IMR-90 (cell line): ENCODE measurements at regions not wholly inside any gene's neighbourhood (a gene's known extent, or its start where the extent isn't known, plus 50 kb on each side); places are given as distances from the start of the nearest gene placed in this dataset.

Source experiments
- ATAC-seq: fragments of 200-7000 bp; cut with Tn5 transposase; 2 replicates; pipeline ENCODE4 v1.9.1; 2020; ENCODE audit warnings: low read depth, mild to moderate bottlenecking, moderate library complexity
- BruUV-seq: library from RNA; stranded (reverse); fragments of 400-500 nt; replicated peaks from 2 replicates; lab custom pipeline; 2021; lab: Mats Ljungman, UMichigan
- CTCF ChIA-PET: fragments of 300-600 bp; formaldehyde crosslinking; extraction: SDS; loops from one replicate; lab custom pipeline; 2021; ENCODE audit warnings: antibody characterized with exemption; lab: Yijun Ruan, JAX
- POLR2A ChIA-PET: fragments of 300-600 bp; sonication (Branson Sonifier 250); formaldehyde crosslinking; loops from one replicate; lab custom pipeline; 2022; ENCODE audit warnings: antibody characterized with exemption; ENCODE audit not compliant: unreplicated experiment; lab: Charles Lee
- DNase-seq: peaks from one replicate; pipeline ENCODE4 v3.0.0; 2013
- H2AFZ ChIP-seq: replicated peaks from 2 replicates; pipeline ENCODE3; 2013; ENCODE audit warnings: low read length, mild to moderate bottlenecking; ENCODE audit not compliant: poor library complexity
- H2AK5ac ChIP-seq: 2 replicates; pipeline ENCODE4 v1.6.1; 2013; ENCODE audit warnings: low read depth, low read length, inconsistent platforms
- H2AK9ac ChIP-seq: replicated peaks from 2 replicates; pipeline ENCODE3; 2013; ENCODE audit warnings: mild to moderate bottlenecking, low read depth, low read length, moderate library complexity; ENCODE audit not compliant: poor library complexity
- H2BK120ac ChIP-seq: 2 replicates; pipeline ENCODE4 v1.6.1; 2013; ENCODE audit warnings: low read depth, low read length, inconsistent platforms
- H2BK15ac ChIP-seq: 3 replicates; pipeline ENCODE4 v1.6.1; 2013; ENCODE audit warnings: low read depth, low read length, inconsistent platforms
- H2BK20ac ChIP-seq: 2 replicates; pipeline ENCODE4 v1.6.1; 2013; ENCODE audit warnings: low read depth, mild to moderate bottlenecking, inconsistent platforms, low read length, moderate library complexity
- H2BK5ac ChIP-seq: 2 replicates; pipeline ENCODE4 v1.6.1; 2013; ENCODE audit warnings: mild to moderate bottlenecking, low read depth, low read length, inconsistent platforms; ENCODE audit not compliant: poor library complexity, severe bottlenecking
- H3K14ac ChIP-seq: replicated peaks from 2 replicates; pipeline ENCODE4 v1.6.1; 2013; ENCODE audit warnings: low read depth, low read length, inconsistent platforms
- H3K18ac ChIP-seq: 2 replicates; pipeline ENCODE4 v1.6.1; 2013; ENCODE audit warnings: low read depth, low read length, control low read depth
- H3K23ac ChIP-seq: 2 replicates; pipeline ENCODE4 v1.6.1; 2013; ENCODE audit warnings: low read depth, low read length, inconsistent platforms
- H3K27ac ChIP-seq: 2 replicates; pipeline ENCODE4 v1.5.1; 2013; ENCODE audit warnings: mild to moderate bottlenecking, control low read depth, low read length; ENCODE audit not compliant: insufficient read depth
- H3K27me3 ChIP-seq: 2 replicates; pipeline ENCODE4 v1.6.1; 2013; ENCODE audit warnings: low read length; ENCODE audit not compliant: control insufficient read depth, insufficient read depth
- H3K36me3 ChIP-seq: 2 replicates; pipeline ENCODE4 v1.6.1; 2013; ENCODE audit warnings: low read length, mixed read lengths; ENCODE audit not compliant: control insufficient read depth, insufficient read depth
- H3K4ac ChIP-seq: 2 replicates; pipeline ENCODE4 v1.6.1; 2013; ENCODE audit warnings: low read depth, low read length, inconsistent platforms
- H3K4me1 ChIP-seq: 2 replicates; pipeline ENCODE4 v1.6.1; 2013; ENCODE audit warnings: low read length, mixed read lengths; ENCODE audit not compliant: control insufficient read depth, insufficient read depth
- H3K4me2 ChIP-seq: 2 replicates; pipeline ENCODE4 v1.6.1; 2013; ENCODE audit warnings: low read depth, mild to moderate bottlenecking, control low read depth, low read length, moderate library complexity
- H3K4me3 ChIP-seq: 2 replicates; pipeline ENCODE4 v1.5.1; 2013; ENCODE audit warnings: low read depth, mild to moderate bottlenecking, control low read depth, low read length, moderate library complexity; ENCODE audit not compliant: insufficient read depth
- H3K56ac ChIP-seq: 2 replicates; pipeline ENCODE4 v1.6.1; 2013; ENCODE audit warnings: low read length, inconsistent platforms; ENCODE audit not compliant: insufficient read depth; ENCODE audit errors: extremely low read depth
- H3K79me1 ChIP-seq, 2 experiments: 2 replicates each; pipeline ENCODE4 v1.6.1; 2013; ENCODE audit warnings: low read length in 2 of 2, inconsistent platforms in 1 of 2, low read depth in 1 of 2
- H3K9ac ChIP-seq: 2 replicates; pipeline ENCODE4 v1.6.1; 2013; ENCODE audit warnings: low read depth, low read length, control low read depth
- H3K9me1 ChIP-seq: 2 replicates; pipeline ENCODE4 v1.6.1; 2013; ENCODE audit warnings: low read length, inconsistent platforms; ENCODE audit not compliant: insufficient read depth
- H3K9me3 ChIP-seq: 2 replicates; pipeline ENCODE4 v1.6.1; 2013; ENCODE audit warnings: low read length; ENCODE audit not compliant: control insufficient read depth, insufficient read depth
- H4K20me1 ChIP-seq: 2 replicates; pipeline ENCODE4 v1.6.1; 2013; ENCODE audit warnings: low read length, inconsistent platforms; ENCODE audit not compliant: insufficient read depth
- H4K5ac ChIP-seq: 2 replicates; pipeline ENCODE4 v1.6.1; 2013; ENCODE audit warnings: mild to moderate bottlenecking, low read depth, low read length, control low read depth
- H4K8ac ChIP-seq, 2 experiments: 2 replicates each; pipeline ENCODE4 v1.6.1; 2013; ENCODE audit warnings: low read depth in 2 of 2, low read length in 2 of 2, control low read depth in 1 of 2, inconsistent platforms in 1 of 2
- H4K91ac ChIP-seq: 2 replicates; pipeline ENCODE4 v1.6.1; 2013; ENCODE audit warnings: low read depth, low read length, inconsistent platforms; ENCODE audit not compliant: insufficient read depth
- BHLHE40 ChIP-seq: fragments of 150-350 bp; IDR thresholded peaks from 2 replicates; pipeline ENCODE4 v1.6.1; 2016; ENCODE audit warnings: mild to moderate bottlenecking, low read depth, low read length
- CEBPB ChIP-seq: IDR thresholded peaks from 2 replicates; pipeline ENCODE4 v1.6.1; 2012; ENCODE audit warnings: low read depth, low read length, improper control_type of control experiment
- CHD1 ChIP-seq: IDR thresholded peaks from 2 replicates; pipeline ENCODE4 v1.6.1; 2012; ENCODE audit warnings: low read depth, low read length, improper control_type of control experiment
- FOS ChIP-seq: fragments of 150-350 bp; IDR thresholded peaks from 2 replicates; pipeline ENCODE4 v1.6.1; 2016; ENCODE audit warnings: low read depth, low read length
- MAFK ChIP-seq: IDR thresholded peaks from 2 replicates; pipeline ENCODE4 v1.6.1; 2012; ENCODE audit warnings: low read depth, low read length, improper control_type of control experiment
- MAZ ChIP-seq: IDR thresholded peaks from 2 replicates; pipeline ENCODE4 v1.6.1; 2012; ENCODE audit warnings: low read depth, mild to moderate bottlenecking, low read length, improper control_type of control experiment, moderate library complexity, borderline replicate concordance
- MXI1 ChIP-seq: IDR thresholded peaks from 2 replicates; pipeline ENCODE4 v1.6.1; 2012; ENCODE audit warnings: low read depth, mild to moderate bottlenecking, low read length, moderate library complexity, borderline replicate concordance
- NFE2L2 ChIP-seq: fragments of 150-350 bp; IDR thresholded peaks from 2 replicates; pipeline ENCODE4 v1.6.1; 2016; ENCODE audit warnings: low read depth, mild to moderate bottlenecking, low read length
- POLR2A ChIP-seq: IDR thresholded peaks from 2 replicates; pipeline ENCODE4 v1.6.1; 2012; ENCODE audit warnings: mild to moderate bottlenecking, low read depth, low read length
- RAD21 ChIP-seq: IDR thresholded peaks from 2 replicates; pipeline ENCODE4 v1.6.1; 2012; ENCODE audit warnings: low read length, improper control_type of control experiment
- RCOR1 ChIP-seq: IDR thresholded peaks from 2 replicates; pipeline ENCODE4 v1.6.1; 2012; ENCODE audit warnings: mild to moderate bottlenecking, low read length, improper control_type of control experiment; ENCODE audit not compliant: insufficient replicate concordance
- RFX5 ChIP-seq: IDR thresholded peaks from 2 replicates; pipeline ENCODE4 v1.8.0; 2012; ENCODE audit warnings: low read depth, mild to moderate bottlenecking, low read length, moderate library complexity
- SMC3 ChIP-seq: fragments of 150-350 bp; IDR thresholded peaks from 2 replicates; pipeline ENCODE4 v1.6.1; 2016; ENCODE audit warnings: low read depth, mild to moderate bottlenecking, antibody characterized with exemption, low read length, moderate library complexity
- WGBS, 2 experiments: methylation state at CpG; one replicate each; pipeline versions ENCODE4 v1.1.5 to v1.1.7; 2013; ENCODE audit warnings: missing lambda C conversion rate in 2 of 2; ENCODE audit not compliant: insufficient read length in 1 of 2; ENCODE audit errors: extremely low coverage in 2 of 2; 5-methylcytosine and 5-hydroxymethylcytosine counted together
- dilution Hi-C: fragments of 300-500 bp; cut with HindIII; formaldehyde crosslinking; loops from one replicate; pipeline ENCODE4 v1.14.3; 2018; ENCODE audit warnings: low sequenced_read_pairs; ENCODE audit not compliant: unreplicated experiment
- in situ Hi-C: fragments of 300-500 bp; cut with MboI; formaldehyde crosslinking; loops from 3 replicates; pipeline ENCODE4 v1.14.3; 2019; ENCODE audit warnings: low sequenced_read_pairs, inconsistent platforms, mixed read lengths
- intact Hi-C: fragments of 100-400 bp; cut with micrococcal nuclease; formaldehyde crosslinking; loops from 2 replicates; pipeline ENCODE4 v1.10.0; 2022
- TF ChIP-seq, protein P1 (sequence below): fragments of 150-350 bp; IDR thresholded peaks from 2 replicates; pipeline ENCODE4 v1.6.1; 2016; ENCODE audit warnings: low read depth, mild to moderate bottlenecking, low read length, moderate library complexity, borderline replicate concordance
- TF ChIP-seq, protein P2 (sequence below): fragments of 150-350 bp; IDR thresholded peaks from 2 replicates; pipeline ENCODE4 v1.6.1; 2017; ENCODE audit warnings: mild to moderate bottlenecking, antibody characterized with exemption, low read length, low read depth
- TF ChIP-seq, protein P3 (sequence below): conservative IDR thresholded peaks from 2 replicates; pipeline ENCODE4 v1.5.1; 2012; ENCODE audit warnings: mild to moderate bottlenecking, low read depth, low read length, improper control_type of control experiment

DNA sequence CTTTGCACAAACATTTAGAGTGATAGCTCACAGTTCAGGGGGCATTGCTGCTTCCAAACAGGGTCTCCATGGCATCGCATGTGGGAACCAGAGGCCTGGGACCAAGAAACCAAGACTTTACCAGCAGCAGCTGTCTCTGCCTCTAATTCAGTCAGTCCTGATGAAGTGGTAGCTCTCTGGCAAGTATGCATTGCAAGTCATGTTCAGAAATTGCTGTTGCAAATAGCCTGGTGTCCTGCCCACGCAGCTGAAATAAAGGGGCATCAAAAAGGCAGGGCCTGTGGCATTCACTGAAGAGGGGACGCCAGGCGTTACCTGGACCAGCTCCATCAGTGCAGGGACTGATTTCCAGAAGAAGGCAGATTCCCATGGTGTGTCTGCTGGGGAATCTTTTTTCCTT lies 121.3 kb downstream of the CD47 start:
- intact Hi-C loops: no loop called here
- H2BK5ac ChIP-seq: no peak overlapping the region
- H2AK9ac ChIP-seq: no peak overlapping the region
- H2BK15ac ChIP-seq: no peak overlapping the region
- ChIA-PET POLR2A (no interaction called here), CTCF (no interaction called here)
- H3K4me3 ChIP-seq: no peak overlapping the region
- no TSS peak for BruUV-seq
- H2AFZ ChIP-seq: no peak overlapping the region
- H3K4me2 ChIP-seq: no peak overlapping the region
- no peaks in the 10 kb centered on the region for H3K36me3 ChIP-seq
- H3K18ac ChIP-seq: no peak overlapping the region
- H3K56ac ChIP-seq: no peak overlapping the region
- no peak overlapping the region for H2BK120ac ChIP-seq
- no peak for TF ChIP-seq BHLHE40
- TF ChIP-seq POLR2A: no peak
- no peak for TF ChIP-seq MXI1
- TF ChIP-seq RCOR1: no peak
- TF ChIP-seq RFX5: no peak
- TF ChIP-seq CHD1: no peak
- TF ChIP-seq SMC3: no peak
- TF ChIP-seq FOS: no peak
- TF ChIP-seq, protein P1, sequence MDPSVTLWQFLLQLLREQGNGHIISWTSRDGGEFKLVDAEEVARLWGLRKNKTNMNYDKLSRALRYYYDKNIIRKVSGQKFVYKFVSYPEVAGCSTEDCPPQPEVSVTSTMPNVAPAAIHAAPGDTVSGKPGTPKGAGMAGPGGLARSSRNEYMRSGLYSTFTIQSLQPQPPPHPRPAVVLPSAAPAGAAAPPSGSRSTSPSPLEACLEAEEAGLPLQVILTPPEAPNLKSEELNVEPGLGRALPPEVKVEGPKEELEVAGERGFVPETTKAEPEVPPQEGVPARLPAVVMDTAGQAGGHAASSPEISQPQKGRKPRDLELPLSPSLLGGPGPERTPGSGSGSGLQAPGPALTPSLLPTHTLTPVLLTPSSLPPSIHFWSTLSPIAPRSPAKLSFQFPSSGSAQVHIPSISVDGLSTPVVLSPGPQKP: no peak
- TF ChIP-seq MAZ: no peak
- TF ChIP-seq, protein P2, sequence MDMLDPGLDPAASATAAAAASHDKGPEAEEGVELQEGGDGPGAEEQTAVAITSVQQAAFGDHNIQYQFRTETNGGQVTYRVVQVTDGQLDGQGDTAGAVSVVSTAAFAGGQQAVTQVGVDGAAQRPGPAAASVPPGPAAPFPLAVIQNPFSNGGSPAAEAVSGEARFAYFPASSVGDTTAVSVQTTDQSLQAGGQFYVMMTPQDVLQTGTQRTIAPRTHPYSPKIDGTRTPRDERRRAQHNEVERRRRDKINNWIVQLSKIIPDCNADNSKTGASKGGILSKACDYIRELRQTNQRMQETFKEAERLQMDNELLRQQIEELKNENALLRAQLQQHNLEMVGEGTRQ: no peak
- TF ChIP-seq NFE2L2: no peak
- TF ChIP-seq, protein P3, sequence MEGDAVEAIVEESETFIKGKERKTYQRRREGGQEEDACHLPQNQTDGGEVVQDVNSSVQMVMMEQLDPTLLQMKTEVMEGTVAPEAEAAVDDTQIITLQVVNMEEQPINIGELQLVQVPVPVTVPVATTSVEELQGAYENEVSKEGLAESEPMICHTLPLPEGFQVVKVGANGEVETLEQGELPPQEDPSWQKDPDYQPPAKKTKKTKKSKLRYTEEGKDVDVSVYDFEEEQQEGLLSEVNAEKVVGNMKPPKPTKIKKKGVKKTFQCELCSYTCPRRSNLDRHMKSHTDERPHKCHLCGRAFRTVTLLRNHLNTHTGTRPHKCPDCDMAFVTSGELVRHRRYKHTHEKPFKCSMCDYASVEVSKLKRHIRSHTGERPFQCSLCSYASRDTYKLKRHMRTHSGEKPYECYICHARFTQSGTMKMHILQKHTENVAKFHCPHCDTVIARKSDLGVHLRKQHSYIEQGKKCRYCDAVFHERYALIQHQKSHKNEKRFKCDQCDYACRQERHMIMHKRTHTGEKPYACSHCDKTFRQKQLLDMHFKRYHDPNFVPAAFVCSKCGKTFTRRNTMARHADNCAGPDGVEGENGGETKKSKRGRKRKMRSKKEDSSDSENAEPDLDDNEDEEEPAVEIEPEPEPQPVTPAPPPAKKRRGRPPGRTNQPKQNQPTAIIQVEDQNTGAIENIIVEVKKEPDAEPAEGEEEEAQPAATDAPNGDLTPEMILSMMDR: no peak
- no peak for TF ChIP-seq RAD21
- no peak for TF ChIP-seq MAFK
- TF ChIP-seq CEBPB: no peak
- no peaks in the 10 kb centered on the region for H3K9me3 ChIP-seq
- H3K14ac ChIP-seq: no peak overlapping the region
- no peaks in the 10 kb centered on the region for H3K79me1 ChIP-seq
- no peaks in the 10 kb centered on the region for H3K9me1 ChIP-seq
- H4K5ac ChIP-seq: no peak overlapping the region
- H4K20me1 ChIP-seq: no peaks in the 10 kb centered on the region
- no peak overlapping the region for H3K9ac ChIP-seq
- DNase-seq (no peak), ATAC-seq (no peak)
- in situ Hi-C loops: no loop called here
- no peak overlapping the region for H4K91ac ChIP-seq
- no peak overlapping the region for H3K23ac ChIP-seq
- no peak overlapping the region for H2BK20ac ChIP-seq
- dilution Hi-C loops: no loop called here
- no peak overlapping the region for H3K4ac ChIP-seq
- 83% methylated on average over 3 of the region's 4 CpGs; no CpG with 5 or more reads in 1 of the 2 experiments for WGBS, 2 experiments
- no peak overlapping the region for H2AK5ac ChIP-seq
- H3K27me3 ChIP-seq: peaks cover 5% of the 10 kb centered on the region
- H4K8ac ChIP-seq: no peak overlapping the region
- H3K4me1 ChIP-seq: no peaks in the 10 kb centered on the region
- no peak overlapping the region for H3K27ac ChIP-seq
